Breast epithelium (tissue), 3 donors: ENCODE measurements at regions not wholly inside any gene's neighbourhood (a gene's known extent, or its start where the extent isn't known, plus 50 kb on each side); places are given as distances from the start of the nearest gene placed in this dataset.

Experiments used
- POLR2A ChIP-seq: fragments of 450-650 bp; IDR thresholded peaks from one replicate; pipeline ENCODE4 v1.6.1; 2016; ENCODE audit warnings: antibody characterized with exemption, mild to moderate bottlenecking, moderate library complexity
- TF ChIP-seq, protein P1 (sequence below), 3 donors: fragments of 450-650 bp; IDR thresholded peaks; one replicate each; pipeline ENCODE4 v1.5.1; 2016 to 2017; ENCODE audit warnings: antibody characterized with exemption in 3 of 3, mild to moderate bottlenecking in 3 of 3, moderate library complexity in 3 of 3

DNA sequence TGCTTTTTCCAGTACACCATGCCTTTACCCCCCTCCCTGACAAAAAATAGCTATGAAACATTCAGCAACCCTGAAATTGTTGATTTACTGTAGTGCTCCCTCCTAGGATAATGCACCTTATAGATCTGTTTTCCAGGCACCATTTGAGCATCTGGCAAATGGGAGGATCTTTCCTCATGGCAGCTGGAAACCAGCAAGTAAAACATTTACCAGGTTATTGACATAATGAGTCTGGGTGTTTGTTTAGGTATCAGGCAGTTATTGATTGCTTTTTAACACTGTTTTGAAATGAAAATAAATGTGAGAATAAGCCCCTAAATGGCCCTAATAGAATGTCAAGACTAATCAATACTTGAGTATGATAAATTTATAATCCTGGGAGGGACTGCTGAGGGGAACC is 57.3 kb upstream of the KLF4 start:
- no peak for TF ChIP-seq POLR2A
- TF ChIP-seq, protein P1, sequence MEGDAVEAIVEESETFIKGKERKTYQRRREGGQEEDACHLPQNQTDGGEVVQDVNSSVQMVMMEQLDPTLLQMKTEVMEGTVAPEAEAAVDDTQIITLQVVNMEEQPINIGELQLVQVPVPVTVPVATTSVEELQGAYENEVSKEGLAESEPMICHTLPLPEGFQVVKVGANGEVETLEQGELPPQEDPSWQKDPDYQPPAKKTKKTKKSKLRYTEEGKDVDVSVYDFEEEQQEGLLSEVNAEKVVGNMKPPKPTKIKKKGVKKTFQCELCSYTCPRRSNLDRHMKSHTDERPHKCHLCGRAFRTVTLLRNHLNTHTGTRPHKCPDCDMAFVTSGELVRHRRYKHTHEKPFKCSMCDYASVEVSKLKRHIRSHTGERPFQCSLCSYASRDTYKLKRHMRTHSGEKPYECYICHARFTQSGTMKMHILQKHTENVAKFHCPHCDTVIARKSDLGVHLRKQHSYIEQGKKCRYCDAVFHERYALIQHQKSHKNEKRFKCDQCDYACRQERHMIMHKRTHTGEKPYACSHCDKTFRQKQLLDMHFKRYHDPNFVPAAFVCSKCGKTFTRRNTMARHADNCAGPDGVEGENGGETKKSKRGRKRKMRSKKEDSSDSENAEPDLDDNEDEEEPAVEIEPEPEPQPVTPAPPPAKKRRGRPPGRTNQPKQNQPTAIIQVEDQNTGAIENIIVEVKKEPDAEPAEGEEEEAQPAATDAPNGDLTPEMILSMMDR (IDR thresholded peaks at IDR 0.05): no peak
